Type B pancreatic cell (in vitro differentiated cells): ENCODE measurements at regions not wholly inside any gene's neighbourhood (a gene's known extent, or its start where the extent isn't known, plus 50 kb on each side); places are given as distances from the start of the nearest gene placed in this dataset.

Experiments
- DNase-seq: peaks from one replicate; pipeline ENCODE4 v3.0.0; 2021; ENCODE audit warnings: mixed read lengths; ENCODE audit not compliant: unreplicated experiment; ENCODE audit errors: extremely low spot score
- H3K27ac Mint-ChIP-seq: 2 replicates; pipeline ENCODE4 v1.8.0; 2021; ENCODE audit warnings: mild to moderate bottlenecking, mixed read lengths
- H3K27me3 Mint-ChIP-seq: 2 replicates; pipeline ENCODE4 v1.8.0; 2021; ENCODE audit warnings: mixed read lengths
- H3K36me3 Mint-ChIP-seq: 2 replicates; pipeline ENCODE4 v1.8.0; 2021; ENCODE audit warnings: mixed read lengths
- H3K4me1 Mint-ChIP-seq: one replicate; pipeline ENCODE4 v1.8.0; 2021; ENCODE audit warnings: mixed read lengths; ENCODE audit not compliant: unreplicated experiment
- H3K4me3 Mint-ChIP-seq: 2 replicates; pipeline ENCODE4 v1.8.0; 2021; ENCODE audit warnings: mild to moderate bottlenecking, mixed read lengths
- H3K9me3 Mint-ChIP-seq: 2 replicates; pipeline ENCODE4 v1.8.0; 2021; ENCODE audit warnings: mixed read lengths
- CTCF ChIP-seq: fragments of 200-600 bp; sonication (generic); conservative IDR thresholded peaks from 2 replicates; pipeline ENCODE4 v1.5.0; 2021; ENCODE audit warnings: antibody characterized with exemption, mild to moderate bottlenecking

DNA sequence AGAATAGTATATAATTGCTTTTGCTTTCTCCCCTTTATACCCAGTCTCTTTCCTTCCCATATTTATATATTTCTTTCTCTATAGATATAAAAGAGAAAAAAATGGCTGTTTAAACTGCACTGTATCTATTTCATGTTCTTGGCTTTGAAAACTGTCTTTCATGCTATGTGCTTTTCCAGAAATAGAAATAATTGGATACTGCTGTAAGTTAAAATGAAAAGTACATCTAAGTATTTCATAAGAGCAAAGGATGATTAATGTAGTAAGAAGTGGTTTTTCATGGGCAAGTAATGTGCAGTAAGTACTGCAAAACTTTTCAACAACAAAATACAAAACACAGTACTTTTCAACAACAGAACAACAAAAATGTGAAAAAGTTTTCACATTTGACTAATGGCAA is 237.9 kb downstream of the SNCA start:
- Mint-ChIP-seq H3K27me3 (peaks cover 3% of the 10 kb centered on the region), H3K27ac (no peak overlapping the region), H3K36me3 (no peaks in the 10 kb centered on the region), H3K4me3 (no peak overlapping the region), H3K4me1 (no peaks in the 10 kb centered on the region), H3K9me3 (no peaks in the 10 kb centered on the region)
- DNase-seq = no peak
- TF ChIP-seq CTCF = no peak

GRCh38 chr4:89598602-89599001 is 238.4 kb downstream of the SNCA start:
- Mint-ChIP-seq H3K4me3 (no peak overlapping the region), H3K4me1 (no peaks in the 10 kb centered on the region), H3K9me3 (no peaks in the 10 kb centered on the region), H3K27me3 (peaks cover 3% of the 10 kb centered on the region), H3K36me3 (no peaks in the 10 kb centered on the region), H3K27ac (no peak overlapping the region)
- TF ChIP-seq CTCF = peak; percentile 67
- no peak for DNase-seq

DNA sequence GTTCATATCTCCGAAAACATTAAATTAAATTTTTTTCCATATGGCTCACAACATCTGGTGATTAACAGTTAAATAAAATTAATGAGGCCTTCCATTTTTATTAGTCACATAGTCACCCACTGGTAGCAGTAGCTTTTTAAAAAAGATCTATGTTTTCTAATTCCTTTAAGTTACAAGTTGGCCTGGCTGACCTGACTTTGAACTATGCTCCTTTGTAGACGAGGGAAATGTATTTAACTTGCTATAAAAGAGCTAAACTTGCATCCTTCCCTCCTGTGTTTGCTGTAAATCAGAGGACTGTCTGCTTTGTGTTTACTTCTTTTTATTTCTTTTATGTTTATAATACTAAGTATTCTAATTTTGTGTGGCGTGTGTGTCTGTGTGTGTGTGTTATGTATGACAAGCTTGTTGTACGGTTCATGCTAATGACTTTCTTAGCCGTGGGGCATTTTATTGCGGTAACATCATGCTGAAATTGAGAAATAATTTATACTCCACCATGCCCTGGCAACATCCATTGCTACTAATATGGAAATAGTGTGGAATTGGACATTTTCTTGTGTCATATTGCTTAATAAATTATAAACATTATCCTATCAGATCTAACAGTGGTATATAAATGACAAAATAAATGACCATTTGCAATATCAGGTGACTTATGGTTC is 241.7 kb downstream of the SNCA start:
- H3K27ac Mint-ChIP-seq = no peak overlapping the region
- peaks cover 3% of the 10 kb centered on the region for H3K27me3 Mint-ChIP-seq
- H3K36me3 Mint-ChIP-seq = no peaks in the 10 kb centered on the region
- peaks cover 3% of the 10 kb centered on the region for H3K4me1 Mint-ChIP-seq
- no peak overlapping the region for H3K4me3 Mint-ChIP-seq
- no peaks in the 10 kb centered on the region for H3K9me3 Mint-ChIP-seq
- no peak for TF ChIP-seq CTCF
- DNase-seq = no peak

DNA sequence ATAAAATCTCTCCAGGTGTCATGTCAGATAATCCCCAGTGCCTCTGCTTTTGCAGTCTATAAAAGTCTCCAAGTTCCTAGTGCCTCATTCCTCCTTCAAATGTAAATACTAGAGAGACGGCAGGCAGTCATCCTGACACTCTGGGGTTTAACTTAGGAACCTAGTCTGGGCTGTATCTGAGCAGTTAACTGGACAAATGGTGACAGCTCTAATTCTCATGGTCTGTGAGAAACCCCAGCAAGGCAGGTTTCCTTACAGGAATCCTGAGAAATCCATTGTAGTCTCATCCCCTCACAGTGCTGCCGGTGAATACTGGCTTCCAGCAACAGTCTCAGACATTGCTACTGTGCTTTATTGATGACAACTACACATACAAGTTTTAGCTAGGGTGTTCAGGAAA is 246.8 kb downstream of the SNCA start:
- Mint-ChIP-seq H3K36me3 (no peaks in the 10 kb centered on the region), H3K27ac (no peak overlapping the region), H3K27me3 (no peaks in the 10 kb centered on the region), H3K4me3 (no peak overlapping the region), H3K9me3 (no peaks in the 10 kb centered on the region), H3K4me1 (peaks cover 11% of the 10 kb centered on the region)
- no peak for DNase-seq
- TF ChIP-seq CTCF = no peak

DNA sequence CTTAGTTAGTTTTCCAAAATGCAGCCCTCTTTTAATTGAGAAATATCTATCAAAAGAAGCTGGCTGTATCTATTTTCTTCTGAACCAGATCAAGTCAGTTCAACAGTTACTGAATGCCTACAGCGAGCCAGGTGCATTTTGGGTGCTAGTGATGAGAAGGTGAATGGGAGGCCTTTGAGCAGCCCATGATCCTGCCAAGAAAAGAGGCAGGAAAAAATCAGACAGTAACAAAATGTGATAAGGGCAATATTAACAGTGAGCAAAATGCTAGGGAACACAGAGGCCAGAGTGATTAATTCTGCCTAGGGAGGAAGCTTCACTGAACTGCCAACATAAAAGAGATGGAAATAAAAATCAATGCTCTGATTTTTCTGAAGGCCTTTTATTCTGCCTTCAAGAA is 248.5 kb downstream of the SNCA start:
- Mint-ChIP-seq H3K27me3 (no peaks in the 10 kb centered on the region), H3K4me3 (no peak overlapping the region), H3K4me1 (peaks cover 11% of the 10 kb centered on the region), H3K27ac (no peak overlapping the region), H3K9me3 (no peaks in the 10 kb centered on the region), H3K36me3 (no peaks in the 10 kb centered on the region)
- no peak for TF ChIP-seq CTCF
- DNase-seq = no peak

DNA sequence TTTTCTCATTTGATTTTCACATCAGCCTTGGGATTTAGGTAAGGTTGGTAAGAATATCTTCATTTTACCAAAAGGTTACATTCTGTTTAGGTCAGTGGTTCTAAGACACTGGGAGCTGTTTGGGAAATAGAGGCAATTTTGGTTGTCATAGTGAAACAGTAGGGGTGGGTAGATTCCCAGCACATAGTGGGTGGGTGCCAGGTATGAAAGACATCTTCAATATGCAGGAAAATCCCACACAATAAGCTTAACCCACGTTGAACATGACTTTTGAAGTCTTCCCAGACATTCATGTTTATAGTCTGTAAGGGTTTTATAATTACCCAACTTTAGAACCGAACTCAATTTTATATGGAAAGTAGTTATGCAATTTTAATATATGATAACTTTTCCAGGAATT is 249.6 kb downstream of the SNCA start:
- no peak for DNase-seq
- Mint-ChIP-seq H3K27ac (no peak overlapping the region), H3K27me3 (no peaks in the 10 kb centered on the region), H3K4me3 (no peak overlapping the region), H3K4me1 (peaks cover 11% of the 10 kb centered on the region), H3K36me3 (no peaks in the 10 kb centered on the region), H3K9me3 (no peaks in the 10 kb centered on the region)
- TF ChIP-seq CTCF = no peak
